Liver (tissue), 8 donors: ENCODE measurements at regions not wholly inside any gene's neighbourhood (a gene's known extent, or its start where the extent isn't known, plus 50 kb on each side); places are given as distances from the start of the nearest gene placed in this dataset.

ENCODE experiments used
- DNase-seq: peaks from one replicate; pipeline ENCODE4 v3.0.0-alpha.2; 2017; ENCODE audit warnings: low spot score
- H3K27ac ChIP-seq, 2 donors: one replicate each; pipeline ENCODE4 v1.7.0; 2013; ENCODE audit warnings: inconsistent platforms in 2 of 2, low read length in 2 of 2, control low read depth in 1 of 2, low read depth in 1 of 2, mild to moderate bottlenecking in 1 of 2
- H3K27me3 ChIP-seq, 4 donors: one replicate each; pipeline versions ENCODE4 v1.6.1 to v1.7.0; 2013; ENCODE audit warnings: low read length in 3 of 4, inconsistent platforms in 1 of 4, mild to moderate bottlenecking in 1 of 4, moderate library complexity in 1 of 4; ENCODE audit not compliant: control insufficient read depth in 4 of 4, insufficient read depth in 4 of 4
- H3K36me3 ChIP-seq, 4 donors: one replicate each; pipeline versions ENCODE4 v1.6.1 to v1.7.0; 2013; ENCODE audit warnings: low read length in 3 of 4, mild to moderate bottlenecking in 3 of 4, low read depth in 1 of 4, moderate library complexity in 1 of 4; ENCODE audit not compliant: control insufficient read depth in 4 of 4, insufficient read depth in 3 of 4
- H3K4me1 ChIP-seq, 4 donors: one replicate each; pipeline versions ENCODE4 v1.6.1 to v1.7.0; 2013; ENCODE audit warnings: low read length in 3 of 4, mild to moderate bottlenecking in 3 of 4, moderate library complexity in 1 of 4; ENCODE audit not compliant: control insufficient read depth in 4 of 4, insufficient read depth in 4 of 4
- H3K4me3 ChIP-seq, 3 donors: one replicate each; pipeline versions ENCODE4 v1.6.1 to v1.7.0; 2013; ENCODE audit warnings: low read length in 3 of 3, control low read depth in 1 of 3, low read depth in 1 of 3, mild to moderate bottlenecking in 1 of 3
- H3K9ac ChIP-seq, 2 donors: one replicate each; pipeline ENCODE4 v1.7.0; 2013; ENCODE audit warnings: low read length in 2 of 2, mild to moderate bottlenecking in 2 of 2, moderate library complexity in 2 of 2, control low read depth in 1 of 2, low read depth in 1 of 2
- H3K9me3 ChIP-seq, 4 donors: one replicate each; pipeline versions ENCODE4 v1.6.1 to v1.7.0; 2013; ENCODE audit warnings: low read length in 3 of 4; ENCODE audit not compliant: control insufficient read depth in 4 of 4
- CTCF ChIP-seq: fragments of 150-350 bp; IDR thresholded peaks from 2 replicates; pipeline ENCODE4 v1.5.1; 2017; ENCODE audit warnings: improper control_type of control experiment, low read depth, low read length; ENCODE audit not compliant: missing input control
- EGR1 ChIP-seq, 2 donors: IDR thresholded peaks; 2 replicates each; pipeline ENCODE4 v1.6.1; 2016 to 2018; ENCODE audit warnings: antibody characterized with exemption in 2 of 2, low read depth in 2 of 2
- FOXA1 ChIP-seq: IDR thresholded peaks from 2 replicates; pipeline ENCODE4 v1.6.1; 2016; ENCODE audit warnings: antibody characterized with exemption
- FOXA2 ChIP-seq: IDR thresholded peaks from 2 replicates; pipeline ENCODE4 v1.6.1; 2016; ENCODE audit warnings: antibody characterized with exemption
- GABPA ChIP-seq, 2 donors: IDR thresholded peaks in 1 of 2; conservative IDR thresholded peaks in 1 of 2; 2 replicates each; pipeline ENCODE4 v1.6.1; 2016; ENCODE audit warnings: antibody characterized with exemption in 2 of 2, mild to moderate bottlenecking in 1 of 2, moderate library complexity in 1 of 2
- HNF4A ChIP-seq, 2 donors: conservative IDR thresholded peaks; 2 replicates each; pipeline ENCODE4 v1.6.1; 2016; ENCODE audit warnings: antibody characterized with exemption in 2 of 2, mild to moderate bottlenecking in 2 of 2
- HNF4G ChIP-seq: IDR thresholded peaks from 2 replicates; pipeline ENCODE4 v1.6.1; 2016; ENCODE audit warnings: antibody characterized with exemption
- JUND ChIP-seq, 2 donors: IDR thresholded peaks; 2 replicates each; pipeline ENCODE4 v1.6.1; 2016; ENCODE audit warnings: antibody characterized with exemption in 2 of 2
- NR2F2 ChIP-seq: IDR thresholded peaks from 2 replicates; pipeline ENCODE4 v1.6.1; 2016; ENCODE audit warnings: antibody characterized with exemption
- RAD21 ChIP-seq, 2 donors: IDR thresholded peaks; 2 replicates each; pipeline ENCODE4 v1.6.1; 2016; ENCODE audit warnings: antibody characterized with exemption in 2 of 2, mild to moderate bottlenecking in 2 of 2
- RXRA ChIP-seq, 2 donors: IDR thresholded peaks; 2 replicates each; pipeline ENCODE4 v1.6.1; 2017 to 2018; ENCODE audit warnings: antibody characterized with exemption in 2 of 2, mild to moderate bottlenecking in 1 of 2
- SP1 ChIP-seq: IDR thresholded peaks from 2 replicates; pipeline ENCODE4 v1.6.1; 2018; ENCODE audit warnings: antibody characterized with exemption, mild to moderate bottlenecking
- TAF1 ChIP-seq: conservative IDR thresholded peaks from 2 replicates; pipeline ENCODE4 v1.6.1; 2016; ENCODE audit warnings: antibody characterized with exemption, mild to moderate bottlenecking
- YY1 ChIP-seq: IDR thresholded peaks from 2 replicates; pipeline ENCODE4 v1.6.1; 2016; ENCODE audit warnings: antibody characterized with exemption, mild to moderate bottlenecking
- ZBTB33 ChIP-seq: IDR thresholded peaks from 2 replicates; pipeline ENCODE4 v1.6.1; 2016; ENCODE audit warnings: antibody characterized with exemption
- WGBS: extraction: QIAGEN DNeasy Blood & Tissue Kit; methylation state at CpG from one replicate; pipeline ENCODE4 v1.1.7; 2013; 5-methylcytosine and 5-hydroxymethylcytosine counted together
- TF ChIP-seq, protein P1 (sequence below): IDR thresholded peaks from 2 replicates; pipeline ENCODE4 v1.6.1; 2016; ENCODE audit warnings: antibody characterized with exemption
- TF ChIP-seq, protein P2 (sequence below): IDR thresholded peaks from 2 replicates; pipeline ENCODE4 v1.6.1; 2016; ENCODE audit warnings: antibody characterized with exemption
- TF ChIP-seq, protein P3 (sequence below): IDR thresholded peaks from 2 replicates; pipeline ENCODE4 v1.6.1; 2016; ENCODE audit warnings: antibody characterized with exemption, mild to moderate bottlenecking
- donor health status: healthy.
- donor health status: healthy.
- donor health status: healthy.
- donor health status: healthy.
- donor health status: healthy.

GRCh38 chr7:35446091-35446490, 192.2 kb upstream of the TBX20 start:
- 65% methylated on average over 6 of the region's 6 CpGs for WGBS
- no peaks in the 10 kb centered on the region for H3K36me3 ChIP-seq
- H3K4me3 ChIP-seq = no peak overlapping the region
- no peaks in the 10 kb centered on the region for H3K9me3 ChIP-seq
- no peaks in the 10 kb centered on the region for H3K27me3 ChIP-seq
- no peak overlapping the region for H3K27ac ChIP-seq
- TF ChIP-seq RAD21 (IDR thresholded peaks at IDR 0.05) (no peak), FOXA1 (no peak), CTCF (no peak), HNF4G (no peak), ZBTB33 (no peak), SP1 (no peak), TAF1 (no peak)
- TF ChIP-seq, protein P1, sequence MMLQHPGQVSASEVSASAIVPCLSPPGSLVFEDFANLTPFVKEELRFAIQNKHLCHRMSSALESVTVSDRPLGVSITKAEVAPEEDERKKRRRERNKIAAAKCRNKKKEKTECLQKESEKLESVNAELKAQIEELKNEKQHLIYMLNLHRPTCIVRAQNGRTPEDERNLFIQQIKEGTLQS = no peak
- no peak overlapping the region for H3K9ac ChIP-seq
- no peaks in the 10 kb centered on the region for H3K4me1 ChIP-seq
- DNase-seq = no peak

DNA sequence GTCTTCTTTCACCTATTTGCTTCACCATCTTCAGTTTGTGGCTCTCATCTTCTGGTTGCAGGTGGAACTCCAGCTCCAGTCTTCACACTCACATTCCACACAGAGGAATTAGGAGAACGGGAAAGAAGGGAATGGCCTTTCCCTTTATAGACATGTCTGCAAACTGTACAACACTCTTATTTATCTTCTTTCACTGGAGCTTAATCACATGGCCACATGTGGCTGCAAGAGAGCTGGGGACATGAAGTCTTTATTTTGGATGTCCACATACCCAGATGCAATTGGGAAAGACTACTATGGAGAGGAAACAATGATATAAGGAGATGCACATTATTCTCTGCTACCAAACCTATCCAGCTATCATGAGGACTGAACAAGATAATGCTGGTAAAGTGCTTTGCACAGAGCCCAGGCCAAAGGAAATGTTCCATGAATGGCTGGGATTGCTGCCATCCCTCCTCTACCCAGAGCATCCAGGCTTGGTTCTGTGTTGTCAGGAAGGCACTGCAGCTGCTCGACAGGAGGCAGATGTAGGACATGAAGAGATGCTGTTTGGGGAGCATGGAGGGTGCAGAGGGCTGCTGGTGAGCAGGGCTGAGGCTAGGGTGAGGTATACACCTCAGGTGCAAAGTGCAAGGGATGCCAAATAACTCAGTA, 183.8 kb upstream of the TBX20 start:
- 87% methylated on average over 2 of the region's 2 CpGs for WGBS
- no peaks in the 10 kb centered on the region for H3K9me3 ChIP-seq

More for the DNA sequence above, 183.8 kb upstream of the TBX20 start:
- no peak overlapping the region for H3K4me3 ChIP-seq
- no peak overlapping the region for H3K27ac ChIP-seq
- DNase-seq = no peak
- TF ChIP-seq YY1 = no peak
- TF ChIP-seq GABPA (IDR thresholded peaks at IDR 0.05 in 1 of 2, conservative IDR thresholded peaks at IDR 0.05 in 1 of 2) = no peak
- no peak for TF ChIP-seq JUND (IDR thresholded peaks at IDR 0.05)
- no peak for TF ChIP-seq EGR1 (IDR thresholded peaks at IDR 0.05; ENCODE audit: low read depth in 2 of 2)
- no peak for TF ChIP-seq FOXA2
- TF ChIP-seq RAD21 (IDR thresholded peaks at IDR 0.05) = no peak
- no peak for TF ChIP-seq SP1
- TF ChIP-seq, protein P2, sequence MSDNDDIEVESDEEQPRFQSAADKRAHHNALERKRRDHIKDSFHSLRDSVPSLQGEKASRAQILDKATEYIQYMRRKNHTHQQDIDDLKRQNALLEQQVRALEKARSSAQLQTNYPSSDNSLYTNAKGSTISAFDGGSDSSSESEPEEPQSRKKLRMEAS = no peak
- TF ChIP-seq HNF4A (conservative IDR thresholded peaks at IDR 0.05) = no peak
- no peak for TF ChIP-seq TAF1
- no peak for TF ChIP-seq CTCF
- TF ChIP-seq FOXA1 = no peak
- TF ChIP-seq, protein P3, sequence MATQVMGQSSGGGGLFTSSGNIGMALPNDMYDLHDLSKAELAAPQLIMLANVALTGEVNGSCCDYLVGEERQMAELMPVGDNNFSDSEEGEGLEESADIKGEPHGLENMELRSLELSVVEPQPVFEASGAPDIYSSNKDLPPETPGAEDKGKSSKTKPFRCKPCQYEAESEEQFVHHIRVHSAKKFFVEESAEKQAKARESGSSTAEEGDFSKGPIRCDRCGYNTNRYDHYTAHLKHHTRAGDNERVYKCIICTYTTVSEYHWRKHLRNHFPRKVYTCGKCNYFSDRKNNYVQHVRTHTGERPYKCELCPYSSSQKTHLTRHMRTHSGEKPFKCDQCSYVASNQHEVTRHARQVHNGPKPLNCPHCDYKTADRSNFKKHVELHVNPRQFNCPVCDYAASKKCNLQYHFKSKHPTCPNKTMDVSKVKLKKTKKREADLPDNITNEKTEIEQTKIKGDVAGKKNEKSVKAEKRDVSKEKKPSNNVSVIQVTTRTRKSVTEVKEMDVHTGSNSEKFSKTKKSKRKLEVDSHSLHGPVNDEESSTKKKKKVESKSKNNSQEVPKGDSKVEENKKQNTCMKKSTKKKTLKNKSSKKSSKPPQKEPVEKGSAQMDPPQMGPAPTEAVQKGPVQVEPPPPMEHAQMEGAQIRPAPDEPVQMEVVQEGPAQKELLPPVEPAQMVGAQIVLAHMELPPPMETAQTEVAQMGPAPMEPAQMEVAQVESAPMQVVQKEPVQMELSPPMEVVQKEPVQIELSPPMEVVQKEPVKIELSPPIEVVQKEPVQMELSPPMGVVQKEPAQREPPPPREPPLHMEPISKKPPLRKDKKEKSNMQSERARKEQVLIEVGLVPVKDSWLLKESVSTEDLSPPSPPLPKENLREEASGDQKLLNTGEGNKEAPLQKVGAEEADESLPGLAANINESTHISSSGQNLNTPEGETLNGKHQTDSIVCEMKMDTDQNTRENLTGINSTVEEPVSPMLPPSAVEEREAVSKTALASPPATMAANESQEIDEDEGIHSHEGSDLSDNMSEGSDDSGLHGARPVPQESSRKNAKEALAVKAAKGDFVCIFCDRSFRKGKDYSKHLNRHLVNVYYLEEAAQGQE = no peak
- TF ChIP-seq ZBTB33 = no peak
- no peak for TF ChIP-seq NR2F2
- TF ChIP-seq, protein P1 = no peak
- TF ChIP-seq HNF4G = no peak
- no peak for TF ChIP-seq RXRA (IDR thresholded peaks at IDR 0.05)
- H3K4me1 ChIP-seq = no peaks in the 10 kb centered on the region
- H3K36me3 ChIP-seq = no peaks in the 10 kb centered on the region
- H3K9ac ChIP-seq = no peak overlapping the region
- H3K27me3 ChIP-seq = no peaks in the 10 kb centered on the region
